ENCODE measurements at regions not wholly inside any gene's neighbourhood (a gene's known extent, or its start where the extent isn't known, plus 50 kb on each side); places are given as distances from the start of the nearest gene placed in this dataset.

- TF ChIP-seq REST (IDR thresholded peaks at IDR 0.05; ENCODE audit: borderline replicate concordance) (peak; percentile 17; the same call in 1 of the 2 replicates), REST (CRISPR knock-in tag; IDR thresholded peaks at IDR 0.05; ENCODE audit: low read depth) (no peak), BHLHE40 (IDR thresholded peaks at IDR 0.05; ENCODE audit: low read length) (no peak), SRSF9 (IDR thresholded peaks at IDR 0.05; ENCODE audit: borderline replicate concordance, low read depth, low read length) (no peak), USF2 (CRISPR knock-in tag; IDR thresholded peaks at IDR 0.05) (peak; percentile 92), HDAC3 (IDR thresholded peaks at IDR 0.05; ENCODE audit: borderline replicate concordance, partially characterized antibody) (no peak), ADNP (tag; IDR thresholded peaks at IDR 0.05) (no peak), ZNF384 (IDR thresholded peaks at IDR 0.05; ENCODE audit: low read depth, low read length) (no peak), ESRRA (IDR thresholded peaks at IDR 0.05; ENCODE audit: borderline replicate concordance, low read depth) (peak; percentile 65; the same call in 1 of the 2 replicates)
These were observed 62.4 kb upstream of the RAI2 start (continued) for GRCh38 chrX:17923546-17923945.

All from K562 (cell line).